IMR-90 (cell line): ENCODE measurements at regions not wholly inside any gene's neighbourhood (a gene's known extent, or its start where the extent isn't known, plus 50 kb on each side); places are given as distances from the start of the nearest gene placed in this dataset.

Experiments used
- ATAC-seq: fragments of 200-7000 bp; cut with Tn5 transposase; 2 replicates; pipeline ENCODE4 v1.9.1; 2020; ENCODE audit warnings: low read depth, mild to moderate bottlenecking, moderate library complexity
- BruUV-seq: library from RNA; stranded (reverse); fragments of 400-500 nt; replicated peaks from 2 replicates; lab custom pipeline; 2021; lab: Mats Ljungman, UMichigan
- CTCF ChIA-PET: fragments of 300-600 bp; formaldehyde crosslinking; extraction: SDS; loops from one replicate; lab custom pipeline; 2021; ENCODE audit warnings: antibody characterized with exemption; lab: Yijun Ruan, JAX
- POLR2A ChIA-PET: fragments of 300-600 bp; sonication (Branson Sonifier 250); formaldehyde crosslinking; loops from one replicate; lab custom pipeline; 2022; ENCODE audit warnings: antibody characterized with exemption; ENCODE audit not compliant: unreplicated experiment; lab: Charles Lee
- DNase-seq: peaks from one replicate; pipeline ENCODE4 v3.0.0; 2013
- H2AFZ ChIP-seq: replicated peaks from 2 replicates; pipeline ENCODE3; 2013; ENCODE audit warnings: low read length, mild to moderate bottlenecking; ENCODE audit not compliant: poor library complexity
- H2AK5ac ChIP-seq: 2 replicates; pipeline ENCODE4 v1.6.1; 2013; ENCODE audit warnings: low read depth, low read length, inconsistent platforms
- H2AK9ac ChIP-seq: replicated peaks from 2 replicates; pipeline ENCODE3; 2013; ENCODE audit warnings: mild to moderate bottlenecking, low read depth, low read length, moderate library complexity; ENCODE audit not compliant: poor library complexity
- H2BK120ac ChIP-seq: 2 replicates; pipeline ENCODE4 v1.6.1; 2013; ENCODE audit warnings: low read depth, low read length, inconsistent platforms
- H2BK15ac ChIP-seq: 3 replicates; pipeline ENCODE4 v1.6.1; 2013; ENCODE audit warnings: low read depth, low read length, inconsistent platforms
- H2BK20ac ChIP-seq: 2 replicates; pipeline ENCODE4 v1.6.1; 2013; ENCODE audit warnings: low read depth, mild to moderate bottlenecking, inconsistent platforms, low read length, moderate library complexity
- H2BK5ac ChIP-seq: 2 replicates; pipeline ENCODE4 v1.6.1; 2013; ENCODE audit warnings: mild to moderate bottlenecking, low read depth, low read length, inconsistent platforms; ENCODE audit not compliant: poor library complexity, severe bottlenecking
- H3K14ac ChIP-seq: replicated peaks from 2 replicates; pipeline ENCODE4 v1.6.1; 2013; ENCODE audit warnings: low read depth, low read length, inconsistent platforms
- H3K18ac ChIP-seq: 2 replicates; pipeline ENCODE4 v1.6.1; 2013; ENCODE audit warnings: low read depth, low read length, control low read depth
- H3K23ac ChIP-seq: 2 replicates; pipeline ENCODE4 v1.6.1; 2013; ENCODE audit warnings: low read depth, low read length, inconsistent platforms
- H3K27ac ChIP-seq: 2 replicates; pipeline ENCODE4 v1.5.1; 2013; ENCODE audit warnings: mild to moderate bottlenecking, control low read depth, low read length; ENCODE audit not compliant: insufficient read depth
- H3K27me3 ChIP-seq: 2 replicates; pipeline ENCODE4 v1.6.1; 2013; ENCODE audit warnings: low read length; ENCODE audit not compliant: control insufficient read depth, insufficient read depth
- H3K36me3 ChIP-seq: 2 replicates; pipeline ENCODE4 v1.6.1; 2013; ENCODE audit warnings: low read length, mixed read lengths; ENCODE audit not compliant: control insufficient read depth, insufficient read depth
- H3K4ac ChIP-seq: 2 replicates; pipeline ENCODE4 v1.6.1; 2013; ENCODE audit warnings: low read depth, low read length, inconsistent platforms
- H3K4me1 ChIP-seq: 2 replicates; pipeline ENCODE4 v1.6.1; 2013; ENCODE audit warnings: low read length, mixed read lengths; ENCODE audit not compliant: control insufficient read depth, insufficient read depth
- H3K4me2 ChIP-seq: 2 replicates; pipeline ENCODE4 v1.6.1; 2013; ENCODE audit warnings: low read depth, mild to moderate bottlenecking, control low read depth, low read length, moderate library complexity
- H3K4me3 ChIP-seq: 2 replicates; pipeline ENCODE4 v1.5.1; 2013; ENCODE audit warnings: low read depth, mild to moderate bottlenecking, control low read depth, low read length, moderate library complexity; ENCODE audit not compliant: insufficient read depth
- H3K56ac ChIP-seq: 2 replicates; pipeline ENCODE4 v1.6.1; 2013; ENCODE audit warnings: low read length, inconsistent platforms; ENCODE audit not compliant: insufficient read depth; ENCODE audit errors: extremely low read depth
- H3K79me1 ChIP-seq, 2 experiments: 2 replicates each; pipeline ENCODE4 v1.6.1; 2013; ENCODE audit warnings: low read length in 2 of 2, inconsistent platforms in 1 of 2, low read depth in 1 of 2
- H3K9ac ChIP-seq: 2 replicates; pipeline ENCODE4 v1.6.1; 2013; ENCODE audit warnings: low read depth, low read length, control low read depth
- H3K9me1 ChIP-seq: 2 replicates; pipeline ENCODE4 v1.6.1; 2013; ENCODE audit warnings: low read length, inconsistent platforms; ENCODE audit not compliant: insufficient read depth
- H3K9me3 ChIP-seq: 2 replicates; pipeline ENCODE4 v1.6.1; 2013; ENCODE audit warnings: low read length; ENCODE audit not compliant: control insufficient read depth, insufficient read depth
- H4K20me1 ChIP-seq: 2 replicates; pipeline ENCODE4 v1.6.1; 2013; ENCODE audit warnings: low read length, inconsistent platforms; ENCODE audit not compliant: insufficient read depth
- H4K5ac ChIP-seq: 2 replicates; pipeline ENCODE4 v1.6.1; 2013; ENCODE audit warnings: mild to moderate bottlenecking, low read depth, low read length, control low read depth
- H4K8ac ChIP-seq, 2 experiments: 2 replicates each; pipeline ENCODE4 v1.6.1; 2013; ENCODE audit warnings: low read depth in 2 of 2, low read length in 2 of 2, control low read depth in 1 of 2, inconsistent platforms in 1 of 2
- H4K91ac ChIP-seq: 2 replicates; pipeline ENCODE4 v1.6.1; 2013; ENCODE audit warnings: low read depth, low read length, inconsistent platforms; ENCODE audit not compliant: insufficient read depth
- BHLHE40 ChIP-seq: fragments of 150-350 bp; IDR thresholded peaks from 2 replicates; pipeline ENCODE4 v1.6.1; 2016; ENCODE audit warnings: mild to moderate bottlenecking, low read depth, low read length
- CEBPB ChIP-seq: IDR thresholded peaks from 2 replicates; pipeline ENCODE4 v1.6.1; 2012; ENCODE audit warnings: low read depth, low read length, improper control_type of control experiment
- CHD1 ChIP-seq: IDR thresholded peaks from 2 replicates; pipeline ENCODE4 v1.6.1; 2012; ENCODE audit warnings: low read depth, low read length, improper control_type of control experiment
- FOS ChIP-seq: fragments of 150-350 bp; IDR thresholded peaks from 2 replicates; pipeline ENCODE4 v1.6.1; 2016; ENCODE audit warnings: low read depth, low read length
- MAFK ChIP-seq: IDR thresholded peaks from 2 replicates; pipeline ENCODE4 v1.6.1; 2012; ENCODE audit warnings: low read depth, low read length, improper control_type of control experiment
- MAZ ChIP-seq: IDR thresholded peaks from 2 replicates; pipeline ENCODE4 v1.6.1; 2012; ENCODE audit warnings: low read depth, mild to moderate bottlenecking, low read length, improper control_type of control experiment, moderate library complexity, borderline replicate concordance
- MXI1 ChIP-seq: IDR thresholded peaks from 2 replicates; pipeline ENCODE4 v1.6.1; 2012; ENCODE audit warnings: low read depth, mild to moderate bottlenecking, low read length, moderate library complexity, borderline replicate concordance
- NFE2L2 ChIP-seq: fragments of 150-350 bp; IDR thresholded peaks from 2 replicates; pipeline ENCODE4 v1.6.1; 2016; ENCODE audit warnings: low read depth, mild to moderate bottlenecking, low read length
- POLR2A ChIP-seq: IDR thresholded peaks from 2 replicates; pipeline ENCODE4 v1.6.1; 2012; ENCODE audit warnings: mild to moderate bottlenecking, low read depth, low read length
- RAD21 ChIP-seq: IDR thresholded peaks from 2 replicates; pipeline ENCODE4 v1.6.1; 2012; ENCODE audit warnings: low read length, improper control_type of control experiment
- RCOR1 ChIP-seq: IDR thresholded peaks from 2 replicates; pipeline ENCODE4 v1.6.1; 2012; ENCODE audit warnings: mild to moderate bottlenecking, low read length, improper control_type of control experiment; ENCODE audit not compliant: insufficient replicate concordance
- RFX5 ChIP-seq: IDR thresholded peaks from 2 replicates; pipeline ENCODE4 v1.8.0; 2012; ENCODE audit warnings: low read depth, mild to moderate bottlenecking, low read length, moderate library complexity
- SMC3 ChIP-seq: fragments of 150-350 bp; IDR thresholded peaks from 2 replicates; pipeline ENCODE4 v1.6.1; 2016; ENCODE audit warnings: low read depth, mild to moderate bottlenecking, antibody characterized with exemption, low read length, moderate library complexity
- dilution Hi-C: fragments of 300-500 bp; cut with HindIII; formaldehyde crosslinking; loops from one replicate; pipeline ENCODE4 v1.14.3; 2018; ENCODE audit warnings: low sequenced_read_pairs; ENCODE audit not compliant: unreplicated experiment
- in situ Hi-C: fragments of 300-500 bp; cut with MboI; formaldehyde crosslinking; loops from 3 replicates; pipeline ENCODE4 v1.14.3; 2019; ENCODE audit warnings: low sequenced_read_pairs, inconsistent platforms, mixed read lengths
- intact Hi-C: fragments of 100-400 bp; cut with micrococcal nuclease; formaldehyde crosslinking; loops from 2 replicates; pipeline ENCODE4 v1.10.0; 2022
- TF ChIP-seq, protein P1 (sequence below): fragments of 150-350 bp; IDR thresholded peaks from 2 replicates; pipeline ENCODE4 v1.6.1; 2016; ENCODE audit warnings: low read depth, mild to moderate bottlenecking, low read length, moderate library complexity, borderline replicate concordance
- TF ChIP-seq, protein P2 (sequence below): conservative IDR thresholded peaks from 2 replicates; pipeline ENCODE4 v1.5.1; 2012; ENCODE audit warnings: mild to moderate bottlenecking, low read depth, low read length, improper control_type of control experiment

DNA sequence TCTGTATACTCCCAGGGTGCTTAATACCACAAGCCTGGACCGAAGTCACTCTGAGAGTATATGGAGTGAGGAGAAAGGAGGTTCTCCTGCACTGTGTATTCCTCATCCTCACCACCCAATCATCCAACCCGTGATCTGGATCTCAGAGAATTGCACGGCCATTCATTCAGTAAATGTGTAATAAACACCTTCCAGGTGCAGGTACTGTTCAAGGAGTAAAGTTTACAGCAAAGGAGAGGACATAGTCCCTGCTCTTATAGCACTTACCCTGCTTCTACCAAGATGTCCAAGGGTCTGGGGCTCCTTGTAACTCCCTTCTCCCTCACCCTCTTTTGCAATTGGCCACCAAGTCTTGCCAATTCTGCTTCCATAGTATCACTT lies 139.2 kb upstream of the JUN start (continued):
- TF ChIP-seq CHD1 (no peak), POLR2A (no peak), NFE2L2 (no peak), FOS (no peak)
- TF ChIP-seq, protein P1, sequence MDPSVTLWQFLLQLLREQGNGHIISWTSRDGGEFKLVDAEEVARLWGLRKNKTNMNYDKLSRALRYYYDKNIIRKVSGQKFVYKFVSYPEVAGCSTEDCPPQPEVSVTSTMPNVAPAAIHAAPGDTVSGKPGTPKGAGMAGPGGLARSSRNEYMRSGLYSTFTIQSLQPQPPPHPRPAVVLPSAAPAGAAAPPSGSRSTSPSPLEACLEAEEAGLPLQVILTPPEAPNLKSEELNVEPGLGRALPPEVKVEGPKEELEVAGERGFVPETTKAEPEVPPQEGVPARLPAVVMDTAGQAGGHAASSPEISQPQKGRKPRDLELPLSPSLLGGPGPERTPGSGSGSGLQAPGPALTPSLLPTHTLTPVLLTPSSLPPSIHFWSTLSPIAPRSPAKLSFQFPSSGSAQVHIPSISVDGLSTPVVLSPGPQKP: no peak

DNA sequence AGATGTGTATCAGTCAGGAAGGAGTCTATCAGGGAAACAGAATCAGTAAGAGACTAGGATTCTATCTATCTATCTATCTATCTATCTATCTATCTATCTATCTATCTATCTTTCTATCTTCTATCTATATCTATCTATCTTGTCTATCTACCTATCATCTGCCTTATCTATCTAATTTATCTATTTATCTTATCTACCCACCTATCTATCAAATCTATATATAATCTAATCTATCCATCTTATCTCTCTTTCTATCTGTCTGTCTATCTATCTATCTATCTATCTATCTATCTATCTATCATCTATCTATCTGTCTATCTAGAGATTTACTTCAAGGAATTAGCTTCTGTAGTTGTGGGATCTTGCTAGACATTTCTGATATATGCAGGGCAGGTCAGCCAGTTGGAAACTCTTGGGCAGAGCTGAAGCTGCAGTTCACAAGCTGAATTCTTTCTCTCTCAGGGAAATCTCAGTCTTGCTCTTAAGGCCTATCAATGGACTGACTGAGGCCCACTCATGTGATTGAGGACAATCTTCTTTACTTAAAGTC lies 140.2 kb upstream of the JUN start:
- Histone ChIP-seq H4K8ac (no peak overlapping the region), H3K4ac (no peak overlapping the region), H3K18ac (no peak overlapping the region), H3K9me3 (no peaks in the 10 kb centered on the region), H2BK15ac (no peak overlapping the region), H3K79me1 (no peaks in the 10 kb centered on the region), H4K5ac (no peak overlapping the region), H2BK120ac (no peak overlapping the region), H3K27ac (no peak overlapping the region), H2BK20ac (no peak overlapping the region), H3K36me3 (no peaks in the 10 kb centered on the region), H4K91ac (no peak overlapping the region), H3K23ac (no peak overlapping the region), H2AK9ac (no peak overlapping the region), H2BK5ac (no peak overlapping the region), H3K4me2 (no peak overlapping the region), H3K9me1 (peaks cover 4% of the 10 kb centered on the region; the same call in 1 of the 2 replicates), H3K56ac (no peak overlapping the region), H3K9ac (no peak overlapping the region), H4K20me1 (no peaks in the 10 kb centered on the region), H2AFZ (no peak overlapping the region), H3K4me1 (peaks cover 2% of the 10 kb centered on the region; the same call in 1 of the 2 replicates), H2AK5ac (no peak overlapping the region), H3K4me3 (no peak overlapping the region), H3K27me3 (no peaks in the 10 kb centered on the region), H3K14ac (no peak overlapping the region)
- in situ Hi-C loops: no loop called here
- ATAC-seq (no peak), DNase-seq (no peak)
- BruUV-seq: no TSS peak
- ChIA-PET CTCF (no interaction called here), POLR2A (no interaction called here)
- dilution Hi-C loops: no loop called here
- intact Hi-C loops: loop anchor here (2.0 kb wide), 1 partner anchor 33 kb away; no protein-coding TSS in a partner anchor
- TF ChIP-seq CHD1 (no peak), FOS (no peak), CEBPB (no peak), SMC3 (no peak), NFE2L2 (no peak), RAD21 (no peak), POLR2A (no peak), MXI1 (no peak), RFX5 (no peak), MAZ (no peak), RCOR1 (no peak), BHLHE40 (no peak), MAFK (no peak)
- TF ChIP-seq, protein P2, sequence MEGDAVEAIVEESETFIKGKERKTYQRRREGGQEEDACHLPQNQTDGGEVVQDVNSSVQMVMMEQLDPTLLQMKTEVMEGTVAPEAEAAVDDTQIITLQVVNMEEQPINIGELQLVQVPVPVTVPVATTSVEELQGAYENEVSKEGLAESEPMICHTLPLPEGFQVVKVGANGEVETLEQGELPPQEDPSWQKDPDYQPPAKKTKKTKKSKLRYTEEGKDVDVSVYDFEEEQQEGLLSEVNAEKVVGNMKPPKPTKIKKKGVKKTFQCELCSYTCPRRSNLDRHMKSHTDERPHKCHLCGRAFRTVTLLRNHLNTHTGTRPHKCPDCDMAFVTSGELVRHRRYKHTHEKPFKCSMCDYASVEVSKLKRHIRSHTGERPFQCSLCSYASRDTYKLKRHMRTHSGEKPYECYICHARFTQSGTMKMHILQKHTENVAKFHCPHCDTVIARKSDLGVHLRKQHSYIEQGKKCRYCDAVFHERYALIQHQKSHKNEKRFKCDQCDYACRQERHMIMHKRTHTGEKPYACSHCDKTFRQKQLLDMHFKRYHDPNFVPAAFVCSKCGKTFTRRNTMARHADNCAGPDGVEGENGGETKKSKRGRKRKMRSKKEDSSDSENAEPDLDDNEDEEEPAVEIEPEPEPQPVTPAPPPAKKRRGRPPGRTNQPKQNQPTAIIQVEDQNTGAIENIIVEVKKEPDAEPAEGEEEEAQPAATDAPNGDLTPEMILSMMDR: no peak
